M059J (cell line): ENCODE measurements at regions not wholly inside any gene's neighbourhood (a gene's known extent, or its start where the extent isn't known, plus 50 kb on each side); places are given as distances from the start of the nearest gene placed in this dataset.
"Not testable (repeated sequence)": the region's sequence is repeated elsewhere in the genome, so short reads cannot be mapped to it uniquely, and the experiment has no call there.

Experiments
- DNase-seq: peaks from one replicate; pipeline ENCODE4 v3.0.0-alpha.2; 2012; ENCODE audit warnings: low read depth

DNA sequence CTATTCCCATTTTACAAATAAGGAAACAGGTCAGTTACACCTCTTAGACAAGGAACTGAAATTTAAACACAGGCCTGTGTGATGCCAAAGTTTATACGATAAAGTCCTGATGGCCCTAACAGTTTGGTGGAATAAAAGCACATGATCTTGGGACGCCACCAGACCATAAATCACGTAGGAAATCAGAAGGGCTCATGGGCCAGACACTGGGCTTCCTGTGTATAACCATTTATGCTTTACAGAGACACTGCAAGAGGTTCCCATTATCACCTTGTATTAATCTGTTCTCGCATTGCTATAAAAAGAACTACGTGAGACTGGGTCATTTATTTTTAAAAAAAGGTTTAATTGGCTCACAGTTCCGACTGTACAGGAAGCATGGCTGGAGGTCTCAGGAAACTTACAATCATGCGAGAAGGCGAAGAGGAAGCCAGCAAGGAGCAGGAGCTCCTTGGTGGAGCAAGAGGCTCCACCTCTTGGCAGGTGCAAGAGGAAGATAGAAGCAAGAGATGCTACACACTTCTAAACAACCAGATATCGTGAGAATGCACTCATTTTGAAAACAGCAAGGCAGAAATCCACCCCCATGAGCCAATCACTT lies 124.0 kb upstream of the MON1B start:
- no peak for DNase-seq

DNA sequence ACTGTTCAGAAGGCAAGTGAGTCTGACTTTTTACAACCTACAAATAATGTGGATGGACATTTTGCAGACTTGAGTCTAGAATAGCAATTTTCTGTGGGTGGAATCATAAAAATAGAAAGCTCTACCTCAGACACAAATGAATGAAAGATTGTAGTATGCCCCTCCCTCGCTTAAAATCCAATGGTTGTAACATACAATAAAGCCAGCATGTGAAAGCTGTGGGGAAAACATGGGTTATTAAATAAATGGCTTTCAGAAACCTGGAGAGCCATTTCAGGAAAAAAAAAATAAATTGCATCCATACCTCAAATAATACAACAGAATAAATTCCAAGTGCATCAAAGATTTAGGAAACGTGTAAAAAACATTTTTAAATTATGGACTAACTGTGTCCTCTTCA lies 123.1 kb upstream of the MON1B start:
- DNase-seq, result no peak

DNA sequence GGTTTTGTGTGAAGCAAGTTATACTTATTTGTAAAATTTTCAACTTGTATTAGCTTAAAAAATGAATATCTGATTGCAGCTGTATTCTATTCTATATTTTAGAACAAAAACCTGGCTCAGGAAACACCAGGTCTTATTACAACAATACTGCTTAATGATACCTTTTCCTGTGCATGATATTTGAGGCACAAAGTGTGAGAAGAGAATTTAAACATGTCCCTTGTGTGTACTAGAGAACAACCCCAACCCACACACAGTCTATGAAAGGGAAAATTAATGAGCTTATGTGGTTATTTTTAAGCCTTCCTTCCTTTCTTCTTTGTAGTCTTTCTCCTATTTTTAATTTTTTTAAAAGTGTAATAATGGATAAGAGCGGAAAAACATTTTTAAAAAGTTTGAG lies 122.6 kb upstream of the MON1B start:
- no peak for DNase-seq

DNA sequence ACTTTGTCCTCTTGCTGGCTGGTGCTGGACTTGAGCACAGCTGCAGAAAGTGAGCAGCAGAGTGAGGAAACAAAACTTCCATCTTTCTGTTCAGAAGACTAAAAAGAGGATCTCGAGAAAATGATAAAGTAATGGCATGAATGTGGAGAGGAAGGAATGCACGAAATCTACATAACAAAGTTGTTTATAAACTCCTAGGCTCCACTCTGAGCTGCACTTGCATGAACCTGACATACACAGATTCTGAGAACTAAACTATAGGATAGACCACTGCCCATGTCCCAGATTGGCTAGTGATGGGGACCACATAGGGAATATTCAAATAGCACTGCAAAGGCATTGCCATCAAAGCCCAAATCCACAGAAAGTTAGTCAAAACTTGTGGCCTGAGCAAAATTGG lies 121.1 kb upstream of the MON1B start:
- DNase-seq, result no peak

DNA sequence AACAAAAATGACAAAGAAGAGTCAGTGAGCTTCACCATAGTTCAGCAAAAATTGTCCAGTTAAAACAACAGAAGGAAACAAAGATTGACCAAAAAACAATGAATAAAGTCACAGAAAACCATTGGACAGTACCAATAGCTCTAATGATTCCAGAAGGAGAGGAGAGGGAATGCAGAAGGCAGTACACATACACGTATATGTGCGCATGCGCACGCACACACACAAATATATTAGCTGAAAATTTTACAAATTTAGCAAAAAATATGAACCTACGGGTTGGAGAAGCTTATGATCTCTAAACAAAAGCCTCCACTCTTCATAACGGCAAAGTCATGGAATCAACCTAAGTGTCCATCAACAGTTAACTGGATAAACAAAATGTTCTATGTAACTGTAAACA lies 120.3 kb upstream of the MON1B start:
- DNase-seq, result no peak

DNA sequence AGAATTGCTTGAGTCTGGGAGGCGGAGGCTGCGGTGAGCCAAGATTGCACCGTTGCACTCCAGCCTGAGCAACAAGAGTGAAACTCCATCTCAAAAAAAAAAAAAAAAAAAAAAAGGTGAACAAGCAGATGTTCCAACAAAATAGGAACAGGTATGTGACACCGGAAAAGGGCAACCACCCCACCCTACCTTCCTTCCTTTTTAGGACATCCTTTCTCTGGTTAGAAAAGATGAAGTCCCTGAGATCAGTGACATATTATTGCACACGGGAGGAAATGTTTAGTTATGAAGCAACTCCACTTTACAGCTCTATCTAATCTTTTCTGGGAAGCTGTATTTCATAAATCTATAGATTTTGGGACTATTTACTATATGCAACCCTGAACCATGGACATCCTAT lies 114.2 kb upstream of the MON1B start:
- DNase-seq, result no peak

DNA sequence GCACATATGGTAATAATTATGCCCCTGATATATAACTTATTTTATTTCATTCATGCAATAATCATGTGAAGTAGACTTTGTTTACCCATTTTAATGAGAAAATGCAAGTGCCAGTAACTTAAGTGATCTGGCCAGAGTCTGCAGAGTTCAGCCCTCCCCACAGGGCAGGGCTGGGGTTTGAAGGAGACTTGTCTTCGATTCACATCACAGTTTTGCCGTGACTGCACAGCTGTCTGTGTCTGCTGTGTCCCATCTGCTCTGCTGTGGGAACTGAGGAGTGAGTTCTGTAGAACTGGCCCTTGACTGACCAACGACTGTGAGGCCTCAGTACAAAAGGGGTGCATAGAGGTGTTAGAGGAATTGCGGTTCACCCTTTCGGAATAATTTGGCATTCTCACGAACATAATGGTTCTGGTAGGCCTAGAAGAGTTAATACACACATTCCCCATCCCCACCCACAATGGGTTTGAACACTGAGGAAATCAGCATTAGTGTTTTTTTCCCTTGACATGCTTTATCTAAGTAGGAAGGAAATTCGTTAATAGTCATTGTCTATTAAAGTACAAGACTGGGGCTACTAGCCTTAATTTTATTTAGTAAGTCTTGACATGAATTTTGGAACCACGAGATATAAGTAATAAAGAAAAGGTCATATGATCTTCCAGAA lies 113.6 kb upstream of the MON1B start:
- DNase-seq, result no peak

DNA sequence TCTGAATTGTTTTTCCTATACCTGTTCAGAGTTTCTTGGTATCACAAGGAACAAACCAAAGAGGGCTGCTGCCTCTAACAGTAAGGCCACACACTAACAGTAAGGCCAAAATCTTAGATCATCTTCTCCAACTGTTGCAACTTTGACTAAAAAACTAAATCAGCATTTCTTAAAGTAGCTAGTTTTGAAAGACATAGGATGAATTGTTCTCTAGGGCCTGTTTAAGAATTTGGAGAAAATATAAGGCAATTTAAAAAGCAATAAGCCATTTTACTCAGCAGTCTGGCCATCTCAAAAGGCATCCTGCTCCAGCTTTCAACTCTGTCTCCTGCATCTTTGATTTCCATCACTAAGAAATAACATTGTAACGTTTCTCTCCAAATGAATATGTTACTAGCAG lies 105.0 kb upstream of the MON1B start:
- DNase-seq, result no peak

DNA sequence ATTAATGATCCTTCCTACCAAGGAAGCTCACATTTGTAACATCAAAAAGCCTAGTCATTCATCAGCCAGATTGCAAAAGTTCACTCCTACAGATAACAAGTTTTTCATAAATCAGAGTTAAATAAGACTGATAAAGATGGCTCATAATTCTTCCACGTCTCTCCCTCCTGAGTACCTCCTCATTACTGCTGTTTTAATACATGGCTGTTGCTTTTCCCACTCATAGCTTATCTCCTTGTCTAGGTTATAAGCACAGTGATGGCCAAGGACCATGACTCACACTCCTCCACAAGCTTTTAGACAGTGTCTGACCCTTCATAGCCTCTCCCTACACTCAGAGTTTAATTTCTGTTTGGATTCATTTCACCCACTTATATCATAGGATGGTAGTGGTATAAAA lies 100.9 kb upstream of the MON1B start:
- no peak for DNase-seq

DNA sequence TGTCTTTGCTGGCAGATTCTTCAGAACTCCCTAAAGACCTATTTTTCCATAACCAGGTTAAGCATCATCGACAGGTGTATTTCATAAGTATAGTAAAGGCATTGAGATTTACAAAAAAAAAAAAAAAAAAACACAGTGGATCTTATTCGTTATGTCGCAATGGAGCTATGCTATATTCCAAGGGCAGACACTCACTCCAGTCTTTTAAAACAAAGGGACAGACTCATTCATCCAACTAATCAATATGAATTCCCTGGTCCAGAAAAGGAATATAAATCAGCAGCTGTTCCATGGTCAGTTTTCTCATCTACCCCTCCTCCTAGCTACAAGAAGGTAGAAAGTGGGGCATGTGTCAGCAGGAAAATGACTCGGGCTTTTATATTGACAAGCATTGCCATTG lies 97.7 kb upstream of the MON1B start:
- DNase-seq, result no peak

DNA sequence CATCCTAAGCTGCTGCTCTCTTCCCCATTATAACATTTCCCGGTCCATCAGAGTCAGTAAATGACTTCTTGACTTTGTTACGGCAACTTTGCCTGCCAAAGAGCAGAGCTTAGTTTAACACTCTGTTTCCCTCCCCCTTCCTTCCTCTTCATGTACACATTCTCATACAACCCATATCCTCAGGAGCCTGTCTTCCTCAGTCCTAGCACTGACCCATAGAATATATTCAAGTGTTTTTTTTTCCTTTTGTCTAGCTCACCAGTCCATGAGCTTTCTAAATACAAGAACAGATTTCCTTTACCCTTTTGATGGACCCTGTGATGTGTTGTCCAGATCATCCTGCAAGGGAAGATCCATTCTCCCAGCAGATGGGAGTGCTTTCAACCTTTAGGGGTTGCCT lies 97.0 kb upstream of the MON1B start:
- DNase-seq, result no peak

DNA sequence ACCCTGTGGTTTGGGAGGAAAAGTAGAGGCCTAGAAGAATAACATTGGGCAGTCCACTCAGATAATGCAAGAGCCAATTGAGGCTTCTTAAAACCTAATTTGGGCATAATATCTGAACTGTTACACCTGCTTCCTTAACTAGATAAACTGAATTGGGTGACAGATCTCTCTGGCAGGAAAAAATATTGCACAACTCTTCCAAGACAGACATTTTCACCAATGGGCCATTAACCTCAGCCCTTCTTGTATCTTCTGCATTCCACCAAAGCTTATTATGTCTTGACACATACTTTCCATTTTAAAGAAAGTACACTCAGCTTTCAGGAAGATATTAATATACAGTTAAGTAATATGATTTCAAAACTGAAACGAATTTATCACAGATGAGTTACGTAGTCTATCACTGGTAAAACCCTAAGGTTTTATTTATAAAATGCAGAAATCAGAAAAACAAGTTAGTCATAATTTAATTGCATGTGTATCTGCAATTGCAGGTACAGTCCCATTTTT lies 79.9 kb upstream of the MON1B start:
- no peak for DNase-seq

DNA sequence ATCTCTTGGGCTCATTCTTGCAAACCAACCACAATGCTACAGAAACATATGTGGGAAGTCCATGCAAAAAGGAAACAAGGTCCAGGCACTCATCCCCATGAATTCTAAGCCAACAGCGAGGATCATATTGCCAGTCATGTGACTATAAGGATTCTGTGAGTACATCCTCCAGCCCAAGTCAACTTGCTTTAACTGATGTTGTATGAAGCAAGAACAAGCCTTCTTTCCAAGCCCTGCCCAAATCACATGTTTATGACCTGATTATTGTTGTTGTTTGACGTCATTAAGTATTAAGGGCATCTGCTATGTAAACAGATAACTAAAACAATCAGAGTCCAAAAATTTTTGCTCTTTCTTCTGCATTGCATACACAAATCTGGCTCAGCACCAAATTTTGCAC lies 78.2 kb upstream of the MON1B start:
- no peak for DNase-seq

DNA sequence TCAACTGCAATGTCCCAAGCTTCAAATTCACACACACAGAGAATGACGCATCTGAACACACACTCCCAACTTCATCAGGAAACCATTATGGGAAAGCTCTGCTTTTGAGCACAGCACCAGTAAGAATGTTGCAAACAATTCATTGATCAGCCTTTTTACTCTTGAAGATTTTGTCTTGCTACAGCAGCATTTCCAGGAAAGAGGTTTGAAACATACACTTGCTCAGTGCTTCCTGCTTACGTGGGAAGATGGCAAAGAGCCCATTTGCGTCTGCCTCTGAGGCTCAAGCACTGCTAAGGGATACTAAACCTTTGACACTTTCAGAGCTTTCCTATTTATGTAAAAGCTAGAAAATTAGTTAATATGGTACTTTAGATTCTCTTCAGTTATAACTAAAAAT lies 77.2 kb upstream of the MON1B start:
- DNase-seq, result no peak

DNA sequence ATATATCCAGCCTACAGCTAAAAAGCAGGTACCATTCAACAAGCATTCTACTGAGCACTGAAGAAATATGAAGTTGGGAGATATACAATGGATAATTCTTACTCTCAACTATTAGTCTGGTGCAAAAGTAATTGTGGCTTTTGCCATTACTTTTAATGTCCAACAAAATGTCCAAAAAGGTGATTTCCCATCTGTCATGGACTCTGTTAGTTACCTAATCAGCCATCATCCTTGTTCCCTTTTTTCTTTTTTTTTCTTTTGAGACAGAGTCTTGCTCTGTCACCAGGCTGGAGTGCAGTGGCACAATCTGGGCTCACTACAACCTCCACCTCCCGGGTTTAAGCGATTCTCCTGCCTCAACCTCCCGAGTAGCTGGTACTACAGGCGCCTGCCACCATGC lies 76.6 kb upstream of the MON1B start:
- not testable (repeated sequence) for DNase-seq

DNA sequence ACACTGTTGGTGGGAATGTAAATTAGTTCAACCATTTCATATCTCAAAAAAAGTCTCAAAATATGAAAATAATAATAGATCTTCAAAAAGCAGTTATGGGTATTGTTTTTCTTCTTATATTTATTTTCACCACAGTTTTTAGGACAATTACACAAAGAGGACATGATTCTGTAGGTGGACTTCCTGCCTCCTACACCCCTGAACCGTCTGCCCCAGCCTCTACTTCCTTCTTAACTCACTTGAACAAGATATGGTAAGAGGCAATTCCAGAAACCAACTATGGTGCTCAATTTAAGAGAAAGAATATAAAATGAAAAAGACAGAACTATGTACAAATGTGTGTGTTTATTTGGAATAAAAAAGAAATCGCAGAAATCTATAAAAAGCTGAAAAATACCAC lies 74.1 kb upstream of the MON1B start:
- DNase-seq, result no peak

DNA sequence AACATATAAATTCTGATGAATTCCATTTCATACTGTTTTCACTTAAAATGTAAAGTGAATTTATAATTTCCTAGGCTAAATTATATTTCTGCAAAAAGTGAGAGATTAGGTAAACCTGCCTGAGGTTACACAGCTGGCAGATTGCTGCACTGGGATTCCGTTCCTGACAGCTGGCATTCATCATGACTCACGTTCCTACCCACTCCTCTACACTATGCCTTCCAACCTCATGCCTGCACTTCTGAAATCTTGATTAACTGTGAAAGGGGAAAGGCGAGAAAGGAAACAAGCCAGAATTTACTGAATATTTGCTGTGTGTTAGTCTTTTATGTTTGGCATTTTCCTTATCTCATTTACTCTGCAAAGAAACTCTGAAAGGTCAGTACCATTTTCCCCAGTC lies 73.3 kb upstream of the MON1B start:
- no peak for DNase-seq

DNA sequence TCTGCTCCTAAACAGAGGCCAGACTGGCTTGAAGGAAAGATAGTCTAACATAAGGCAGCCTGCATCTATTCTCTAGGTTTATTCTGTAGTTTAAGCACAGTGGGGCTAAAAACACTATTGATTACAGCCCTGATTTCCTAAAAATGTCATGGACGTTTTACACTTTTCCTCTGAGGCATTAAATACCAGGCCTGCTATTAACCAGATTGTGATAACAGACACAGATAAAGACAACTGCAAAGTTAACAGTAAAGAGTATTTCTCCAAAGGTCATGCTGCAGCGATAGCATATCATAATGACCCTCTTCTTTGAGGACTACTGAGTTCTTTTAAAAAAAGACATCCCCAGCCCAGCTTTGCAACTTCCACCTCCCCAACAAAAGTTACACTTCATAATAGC lies 59.6 kb upstream of the MON1B start:
- no peak for DNase-seq

DNA sequence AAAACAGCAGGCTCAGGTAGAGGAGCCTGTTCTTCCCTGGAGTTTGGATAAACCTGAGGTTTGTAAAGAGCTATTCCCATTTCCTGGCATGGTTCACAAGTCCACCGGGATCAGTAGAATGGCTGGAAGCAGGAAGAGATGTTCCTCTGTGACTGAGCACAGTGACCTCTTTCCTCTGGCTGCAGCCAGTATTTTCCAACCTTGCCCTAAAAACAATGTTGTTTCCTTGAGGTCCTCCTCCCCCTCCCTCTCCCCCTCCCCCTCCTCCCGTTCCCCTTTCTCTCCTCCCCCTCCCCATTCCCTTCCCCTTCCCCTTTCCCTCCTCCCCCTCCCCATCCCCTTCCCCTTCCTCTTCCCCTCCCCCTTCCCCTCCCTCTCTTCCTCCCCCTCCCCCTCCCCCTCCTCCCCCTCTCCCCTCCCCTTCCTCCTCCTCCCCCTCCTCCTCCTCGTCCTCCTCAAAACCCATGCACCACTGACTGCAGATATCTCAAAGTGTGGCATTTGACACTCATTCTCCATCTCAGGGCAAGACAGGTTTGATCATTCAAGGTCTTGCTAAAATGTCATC lies 58.9 kb upstream of the MON1B start:
- no peak for DNase-seq

DNA sequence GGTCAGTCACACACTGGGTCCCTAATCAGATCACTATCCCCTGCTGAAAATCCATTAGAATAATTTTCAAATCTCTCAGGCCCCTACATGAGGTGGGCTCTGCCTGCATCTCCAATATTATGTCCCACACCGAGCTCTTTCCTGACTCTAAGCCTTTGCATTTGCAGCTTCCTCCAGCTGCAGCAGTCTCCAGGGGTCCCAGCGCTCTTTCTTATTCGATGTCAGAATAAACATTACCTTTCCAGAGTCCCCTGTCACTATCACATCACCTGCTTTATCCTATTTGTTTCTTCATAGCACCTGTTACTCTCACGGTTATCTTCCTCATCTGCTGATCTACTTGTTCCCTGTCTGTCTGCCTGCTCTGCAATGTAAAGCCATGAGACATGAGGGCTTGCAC lies 57.3 kb upstream of the MON1B start:
- DNase-seq, result no peak

DNA sequence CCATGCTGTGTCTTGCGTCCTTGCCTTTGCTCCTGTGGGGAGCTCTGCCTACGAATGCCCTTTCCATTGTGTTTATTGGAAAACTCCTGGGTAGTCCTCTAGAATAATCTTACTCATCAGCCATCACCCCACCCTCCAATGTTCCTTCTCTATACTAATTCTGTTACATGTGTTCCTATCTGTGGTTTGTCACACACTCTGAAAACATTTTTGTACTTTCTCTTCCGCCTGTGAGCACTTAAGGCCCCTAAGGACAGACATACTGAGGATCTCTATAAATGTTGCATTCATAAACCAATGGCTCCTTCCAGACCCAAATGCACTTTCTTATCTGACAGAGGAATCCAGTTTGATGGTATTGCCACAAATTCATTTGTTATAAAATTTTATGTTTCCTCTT lies 53.9 kb upstream of the MON1B start:
- DNase-seq, result no peak
